ENCODE measurements at regions not wholly inside any gene's neighbourhood (a gene's known extent, or its start where the extent isn't known, plus 50 kb on each side); places are given as distances from the start of the nearest gene placed in this dataset.

GRCh38 chr10:2356670-2357069, 619.3 kb upstream of the ADARB2 start:
- Mint-ChIP-seq H3K4me1 (ENCODE audit: low read depth) (no peaks in the 10 kb centered on the region), H3K36me3 (ENCODE audit: low read depth) (no peaks in the 10 kb centered on the region), H3K9me3 (no peaks in the 10 kb centered on the region), H3K27me3 (no peaks in the 10 kb centered on the region), H3K27ac (no peak overlapping the region), H3K4me3 (no peak overlapping the region)
- TF ChIP-seq, protein P1, sequence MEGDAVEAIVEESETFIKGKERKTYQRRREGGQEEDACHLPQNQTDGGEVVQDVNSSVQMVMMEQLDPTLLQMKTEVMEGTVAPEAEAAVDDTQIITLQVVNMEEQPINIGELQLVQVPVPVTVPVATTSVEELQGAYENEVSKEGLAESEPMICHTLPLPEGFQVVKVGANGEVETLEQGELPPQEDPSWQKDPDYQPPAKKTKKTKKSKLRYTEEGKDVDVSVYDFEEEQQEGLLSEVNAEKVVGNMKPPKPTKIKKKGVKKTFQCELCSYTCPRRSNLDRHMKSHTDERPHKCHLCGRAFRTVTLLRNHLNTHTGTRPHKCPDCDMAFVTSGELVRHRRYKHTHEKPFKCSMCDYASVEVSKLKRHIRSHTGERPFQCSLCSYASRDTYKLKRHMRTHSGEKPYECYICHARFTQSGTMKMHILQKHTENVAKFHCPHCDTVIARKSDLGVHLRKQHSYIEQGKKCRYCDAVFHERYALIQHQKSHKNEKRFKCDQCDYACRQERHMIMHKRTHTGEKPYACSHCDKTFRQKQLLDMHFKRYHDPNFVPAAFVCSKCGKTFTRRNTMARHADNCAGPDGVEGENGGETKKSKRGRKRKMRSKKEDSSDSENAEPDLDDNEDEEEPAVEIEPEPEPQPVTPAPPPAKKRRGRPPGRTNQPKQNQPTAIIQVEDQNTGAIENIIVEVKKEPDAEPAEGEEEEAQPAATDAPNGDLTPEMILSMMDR (IDR thresholded peaks at IDR 0.05), result no peak
- no peak for DNase-seq
- H3K27me3 ChIP-seq (ENCODE audit: control insufficient read depth in 1 of 2, insufficient read depth in 2 of 2, low read length in 2 of 2), result peaks cover 0 to 3% of the 10 kb centered on the region in 2 experiments
- no peaks in the 10 kb centered on the region for H3K36me3 ChIP-seq (ENCODE audit: insufficient read depth, low read length)
- H3K4me3 ChIP-seq (ENCODE audit: low read length), result no peak overlapping the region
- no peak overlapping the region for H3K27ac ChIP-seq (ENCODE audit: low read depth in 1 of 2, low read length in 2 of 2)
- ChIA-PET CTCF (no interaction called here), POLR2A (no interaction called here)
- H3K9me3 ChIP-seq (ENCODE audit: control insufficient read depth in 1 of 2, insufficient read depth in 1 of 2, low read length in 2 of 2), result peaks cover 0 to 6% of the 10 kb centered on the region in 2 experiments
- ATAC-seq (ENCODE audit: poor library complexity), result no peak
- intact Hi-C loops (cut with DNase I, micrococcal nuclease), result no loop called here
- H3K4me1 ChIP-seq (ENCODE audit: insufficient read depth, low read length), result no peaks in the 10 kb centered on the region

GRCh38 chr10:2351566-2351965, 614.2 kb upstream of the ADARB2 start:
- H3K9me3 Mint-ChIP-seq, result no peaks in the 10 kb centered on the region
- H3K4me3 Mint-ChIP-seq, result no peak overlapping the region
- Histone ChIP-seq H3K27me3 (ENCODE audit: control insufficient read depth in 1 of 2, insufficient read depth in 2 of 2, low read length in 2 of 2) (peaks cover 0 to 3% of the 10 kb centered on the region in 2 experiments), H3K4me3 (ENCODE audit: low read length) (no peak overlapping the region), H3K36me3 (ENCODE audit: insufficient read depth, low read length) (no peaks in the 10 kb centered on the region), H3K9me3 (ENCODE audit: control insufficient read depth in 1 of 2, insufficient read depth in 1 of 2, low read length in 2 of 2) (no peaks in the 10 kb centered on the region), H3K27ac (ENCODE audit: low read depth in 1 of 2, low read length in 2 of 2) (no peak overlapping the region), H3K4me1 (ENCODE audit: insufficient read depth, low read length) (no peaks in the 10 kb centered on the region)
- DNase-seq (no peak), ATAC-seq (ENCODE audit: poor library complexity) (no peak)
- CTCF ChIA-PET, result no interaction called here
- H3K27me3 Mint-ChIP-seq, result peaks cover 5% of the 10 kb centered on the region
- POLR2A ChIA-PET, result no interaction called here
- no peaks in the 10 kb centered on the region for H3K36me3 Mint-ChIP-seq (ENCODE audit: low read depth)
- no peak overlapping the region for H3K27ac Mint-ChIP-seq
- intact Hi-C loops (cut with DNase I, micrococcal nuclease), result no loop called here
- H3K4me1 Mint-ChIP-seq (ENCODE audit: low read depth), result no peaks in the 10 kb centered on the region
- TF ChIP-seq, protein P1 (IDR thresholded peaks at IDR 0.05), result no peak

DNA sequence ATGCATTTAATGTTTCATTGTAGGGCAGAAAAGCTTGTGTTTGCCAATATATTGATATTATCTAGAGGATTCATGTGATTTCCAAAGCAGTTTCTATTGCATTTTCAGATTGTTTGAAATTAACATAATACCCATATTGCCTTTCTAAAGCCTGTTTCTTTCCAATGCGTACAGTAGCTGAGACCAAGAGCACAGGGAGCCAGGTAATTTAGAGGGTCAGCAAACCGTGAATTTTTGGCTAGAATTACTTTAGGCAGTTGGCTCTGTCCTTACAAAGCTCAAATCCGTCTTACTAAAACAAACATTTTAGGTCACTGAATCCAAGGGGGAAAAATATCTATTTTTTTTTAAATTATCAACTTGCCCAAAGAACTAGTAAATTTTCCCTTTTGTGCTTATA, 604.9 kb upstream of the ADARB2 start:
- no peaks in the 10 kb centered on the region for H3K27me3 Mint-ChIP-seq
- POLR2A ChIA-PET, result no interaction called here

More for the DNA sequence above, 604.9 kb upstream of the ADARB2 start:
- ATAC-seq (ENCODE audit: poor library complexity), result no peak
- peaks cover 0 to 3% of the 10 kb centered on the region in 2 experiments for H3K9me3 ChIP-seq (ENCODE audit: control insufficient read depth in 1 of 2, insufficient read depth in 1 of 2, low read length in 2 of 2)
- no peak overlapping the region for H3K27ac ChIP-seq (ENCODE audit: low read depth in 1 of 2, low read length in 2 of 2)
- H3K4me3 ChIP-seq (ENCODE audit: low read length), result no peak overlapping the region
- DNase-seq, result no peak
- TF ChIP-seq, protein P1 (IDR thresholded peaks at IDR 0.05), result no peak
- Mint-ChIP-seq H3K4me3 (no peak overlapping the region), H3K27ac (no peak overlapping the region), H3K36me3 (ENCODE audit: low read depth) (no peaks in the 10 kb centered on the region), H3K9me3 (no peaks in the 10 kb centered on the region), H3K4me1 (ENCODE audit: low read depth) (no peaks in the 10 kb centered on the region)
- intact Hi-C loops (cut with DNase I, micrococcal nuclease), result no loop called here
- H3K4me1 ChIP-seq (ENCODE audit: insufficient read depth, low read length), result no peaks in the 10 kb centered on the region
- peaks cover 0 to 4% of the 10 kb centered on the region in 2 experiments for H3K27me3 ChIP-seq (ENCODE audit: control insufficient read depth in 1 of 2, insufficient read depth in 2 of 2, low read length in 2 of 2)
- CTCF ChIA-PET, result no interaction called here
- H3K36me3 ChIP-seq (ENCODE audit: insufficient read depth, low read length), result no peaks in the 10 kb centered on the region
